Lower lobe of right lung (tissue), 2 donors: ENCODE measurements at regions not wholly inside any gene's neighbourhood (a gene's known extent, or its start where the extent isn't known, plus 50 kb on each side); places are given as distances from the start of the nearest gene placed in this dataset.
"Not testable (repeated sequence)": the region's sequence is repeated elsewhere in the genome, so short reads cannot be mapped to it uniquely, and the experiment has no call there.

Experiments used
- ATAC-seq, 2 donors: fragments of 200-7000 bp; cut with Tn5 transposase; one replicate each; pipeline ENCODE4 v1.9.1; 2020 to 2022; ENCODE audit warnings: mild to moderate bottlenecking in 2 of 2, moderate library complexity in 2 of 2
- DNase-seq: peaks from one replicate; pipeline ENCODE4 v3.0.0-alpha.2; 2020
- H3K27ac ChIP-seq: fragments of 200-600 bp; one replicate; pipeline ENCODE4 v1.8.0; 2022
- H3K27me3 ChIP-seq: fragments of 200-600 bp; one replicate; pipeline ENCODE4 v1.8.0; 2022; ENCODE audit warnings: low read depth
- H3K36me3 ChIP-seq: fragments of 200-600 bp; one replicate; pipeline ENCODE4 v1.8.0; 2022; ENCODE audit warnings: mild to moderate bottlenecking
- H3K4me1 ChIP-seq: fragments of 200-600 bp; one replicate; pipeline ENCODE4 v1.8.0; 2022
- H3K4me3 ChIP-seq: fragments of 200-600 bp; one replicate; pipeline ENCODE4 v1.8.0; 2022; ENCODE audit warnings: mild to moderate bottlenecking
- H3K9me3 ChIP-seq: fragments of 200-600 bp; one replicate; pipeline ENCODE4 v1.8.0; 2022
- CTCF ChIP-seq: fragments of 200-600 bp; IDR thresholded peaks from one replicate; pipeline ENCODE4 v1.8.0; 2022; ENCODE audit warnings: antibody characterized with exemption, mild to moderate bottlenecking
- intact Hi-C: fragments of 100-400 bp; cut with DNase I; formaldehyde crosslinking; loops from one replicate; pipeline ENCODE4 v1.11.0; 2022
- donor health status: DM: no; HTN: yes; CAD: no; lungs with severe emphysema.

GRCh38 chr1:68916221-68916902 lies 419.5 kb upstream of the DEPDC1 start:
- Histone ChIP-seq H3K4me1 (no peaks in the 10 kb centered on the region), H3K27me3 (no peaks in the 10 kb centered on the region), H3K36me3 (no peaks in the 10 kb centered on the region), H3K4me3 (no peak overlapping the region), H3K9me3 (no peaks in the 10 kb centered on the region), H3K27ac (no peak overlapping the region)
- no peak for TF ChIP-seq CTCF
- ATAC-seq: peak in 1 of 2 donors; percentile 25
- intact Hi-C loops: no loop called here
- no peak for DNase-seq

GRCh38 chr1:68917456-68917855 lies 420.6 kb upstream of the DEPDC1 start:
- intact Hi-C loops: no loop called here
- Histone ChIP-seq H3K36me3 (no peaks in the 10 kb centered on the region), H3K9me3 (no peaks in the 10 kb centered on the region), H3K27me3 (no peaks in the 10 kb centered on the region), H3K27ac (no peak overlapping the region), H3K4me1 (no peaks in the 10 kb centered on the region), H3K4me3 (no peak overlapping the region)
- DNase-seq (no peak), ATAC-seq (no peak)
- no peak for TF ChIP-seq CTCF

- no peak for ATAC-seq
- Histone ChIP-seq H3K27me3 (no peaks in the 10 kb centered on the region), H3K4me1 (no peaks in the 10 kb centered on the region), H3K36me3 (no peaks in the 10 kb centered on the region), H3K9me3 (no peaks in the 10 kb centered on the region), H3K27ac (no peak overlapping the region), H3K4me3 (no peak overlapping the region)
- DNase-seq: no peak
- intact Hi-C loops: no loop called here
- no peak for TF ChIP-seq CTCF
Measured at GRCh38 chr1:68918563-68918962, 421.7 kb upstream of the DEPDC1 start.

GRCh38 chr1:68919075-68919474 lies 422.2 kb upstream of the DEPDC1 start:
- ATAC-seq (no peak), DNase-seq (no peak)
- no peaks in the 10 kb centered on the region for H3K4me1 ChIP-seq

GRCh38 chr1:68923475-68924088 lies 426.7 kb upstream of the DEPDC1 start:
- H3K9me3 ChIP-seq, H3K27ac ChIP-seq, H3K4me1 ChIP-seq, intact Hi-C loops, H3K4me3 ChIP-seq, ATAC-seq, H3K36me3 ChIP-seq, H3K27me3 ChIP-seq, DNase-seq: not testable (repeated sequence)

More at GRCh38 chr1:68919075-68919474, 422.2 kb upstream of the DEPDC1 start:
- Histone ChIP-seq H3K27me3 (no peaks in the 10 kb centered on the region), H3K36me3 (no peaks in the 10 kb centered on the region), H3K4me3 (no peak overlapping the region), H3K27ac (no peak overlapping the region), H3K9me3 (no peaks in the 10 kb centered on the region)
- intact Hi-C loops: no loop called here
- no peak for TF ChIP-seq CTCF

GRCh38 chr1:68930101-68930500 lies 433.2 kb upstream of the DEPDC1 start:
- Histone ChIP-seq H3K4me1 (no peaks in the 10 kb centered on the region), H3K4me3 (no peak overlapping the region), H3K27ac (no peak overlapping the region), H3K27me3 (no peaks in the 10 kb centered on the region), H3K9me3 (no peaks in the 10 kb centered on the region), H3K36me3 (no peaks in the 10 kb centered on the region)
- no peak for TF ChIP-seq CTCF
- DNase-seq (no peak), ATAC-seq (no peak)
- intact Hi-C loops: no loop called here
